ENCODE measurements at regions not wholly inside any gene's neighbourhood (a gene's known extent, or its start where the extent isn't known, plus 50 kb on each side); places are given as distances from the start of the nearest gene placed in this dataset.

- TF ChIP-seq CTCF (IDR thresholded peaks at IDR 0.05; ENCODE audit: low read depth, low read length, poor library complexity, severe bottlenecking) (no peak), EZH2phosphoT487 (IDR thresholded peaks at IDR 0.05; ENCODE audit: borderline replicate concordance, low read length) (no peak)
Observed at GRCh38 chr2:7704296-7704865, 787.2 kb downstream of the RNF144A start.

Measured in DOHH2 (cell line).